Hematopoietic multipotent progenitor cell treated with erythropoietin and hydrocortisone succinate and interleukin-3 and kit ligand, for 17 days (in vitro differentiated cells): ENCODE measurements at regions not wholly inside any gene's neighbourhood (a gene's known extent, or its start where the extent isn't known, plus 50 kb on each side); places are given as distances from the start of the nearest gene placed in this dataset.
"Not testable (repeated sequence)": the region's sequence is repeated elsewhere in the genome, so short reads cannot be mapped to it uniquely, and the experiment has no call there.

Source experiments
- DNase-seq: peaks from one replicate; pipeline ENCODE4 v3.0.0-alpha.2; 2015; ENCODE audit warnings: low spot score

DNA sequence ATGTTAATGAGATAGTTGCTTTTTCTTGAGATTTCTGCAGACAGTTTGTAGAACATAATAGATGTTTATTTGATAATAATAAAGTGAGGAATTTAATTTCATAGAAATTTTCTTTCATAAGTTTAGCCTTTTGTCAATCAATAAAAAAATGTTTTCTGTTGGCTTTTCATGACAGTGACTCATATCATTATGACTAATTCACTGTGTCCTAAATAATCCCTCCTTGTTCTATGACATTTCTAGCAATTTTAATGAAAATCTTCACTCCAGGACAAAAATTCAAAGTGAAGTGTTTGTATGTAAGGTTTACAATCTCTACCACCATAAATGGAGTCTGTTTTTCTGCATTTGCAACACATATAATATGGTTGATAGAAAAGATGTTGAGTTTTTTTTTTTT lies 109.9 kb downstream of the UTRN start:
- no peak for DNase-seq

DNA sequence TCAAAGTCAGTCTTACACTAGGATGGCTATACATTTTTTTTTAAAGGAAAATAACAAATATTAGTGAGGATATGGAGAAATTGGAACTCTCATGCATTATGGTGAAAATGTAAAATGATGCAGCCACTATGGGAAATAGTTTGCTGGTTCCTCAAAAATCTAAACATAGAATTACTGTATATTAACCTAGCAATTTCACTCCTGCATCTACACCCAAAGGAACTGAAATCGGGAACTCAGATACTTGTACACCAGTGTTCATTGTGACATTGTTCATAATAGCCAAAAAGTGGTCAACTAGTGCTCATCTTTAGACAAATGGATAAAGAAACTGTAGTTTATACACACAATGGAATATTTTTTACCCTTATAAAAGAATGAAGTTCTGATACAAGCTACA lies 110.7 kb downstream of the UTRN start:
- DNase-seq = no peak

DNA sequence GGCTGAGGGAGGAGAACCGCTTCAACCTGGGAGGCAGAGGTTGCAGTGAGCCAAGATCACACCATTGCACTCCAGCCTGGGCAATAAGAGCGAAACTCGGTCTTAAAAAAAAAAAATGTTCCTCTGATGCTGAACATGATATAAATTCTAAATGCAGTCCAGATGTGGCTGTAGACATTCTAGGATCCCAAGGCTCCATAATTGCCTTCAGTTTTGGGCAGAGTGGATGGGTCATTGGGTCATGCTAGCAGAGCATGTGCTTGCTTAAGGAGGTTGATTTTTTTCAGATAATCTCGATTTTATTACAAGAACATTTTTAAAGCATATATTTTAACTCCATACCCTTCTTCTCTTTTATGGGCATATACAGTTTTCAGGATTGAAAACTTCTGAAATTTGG lies 112.0 kb downstream of the UTRN start:
- no peak for DNase-seq

DNA sequence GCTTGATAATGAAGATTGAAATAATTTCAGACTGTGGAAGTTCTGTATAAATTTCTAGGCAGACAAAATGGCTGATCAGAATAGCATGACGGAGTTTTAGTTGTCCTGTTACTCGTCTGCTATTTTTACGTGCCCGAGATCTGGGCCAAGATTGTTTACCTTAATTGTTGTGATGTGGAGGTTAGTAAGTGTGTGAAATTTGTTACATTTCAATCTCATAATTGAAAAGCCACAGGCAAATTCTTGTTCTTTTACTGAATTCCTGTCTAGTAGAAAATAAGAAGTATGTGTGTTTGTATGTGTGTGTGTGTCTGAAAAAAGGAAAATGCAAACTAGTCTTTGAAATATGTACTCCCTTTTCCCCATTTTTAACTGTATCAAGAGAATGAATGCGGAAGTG lies 115.2 kb downstream of the UTRN start:
- DNase-seq = no peak

DNA sequence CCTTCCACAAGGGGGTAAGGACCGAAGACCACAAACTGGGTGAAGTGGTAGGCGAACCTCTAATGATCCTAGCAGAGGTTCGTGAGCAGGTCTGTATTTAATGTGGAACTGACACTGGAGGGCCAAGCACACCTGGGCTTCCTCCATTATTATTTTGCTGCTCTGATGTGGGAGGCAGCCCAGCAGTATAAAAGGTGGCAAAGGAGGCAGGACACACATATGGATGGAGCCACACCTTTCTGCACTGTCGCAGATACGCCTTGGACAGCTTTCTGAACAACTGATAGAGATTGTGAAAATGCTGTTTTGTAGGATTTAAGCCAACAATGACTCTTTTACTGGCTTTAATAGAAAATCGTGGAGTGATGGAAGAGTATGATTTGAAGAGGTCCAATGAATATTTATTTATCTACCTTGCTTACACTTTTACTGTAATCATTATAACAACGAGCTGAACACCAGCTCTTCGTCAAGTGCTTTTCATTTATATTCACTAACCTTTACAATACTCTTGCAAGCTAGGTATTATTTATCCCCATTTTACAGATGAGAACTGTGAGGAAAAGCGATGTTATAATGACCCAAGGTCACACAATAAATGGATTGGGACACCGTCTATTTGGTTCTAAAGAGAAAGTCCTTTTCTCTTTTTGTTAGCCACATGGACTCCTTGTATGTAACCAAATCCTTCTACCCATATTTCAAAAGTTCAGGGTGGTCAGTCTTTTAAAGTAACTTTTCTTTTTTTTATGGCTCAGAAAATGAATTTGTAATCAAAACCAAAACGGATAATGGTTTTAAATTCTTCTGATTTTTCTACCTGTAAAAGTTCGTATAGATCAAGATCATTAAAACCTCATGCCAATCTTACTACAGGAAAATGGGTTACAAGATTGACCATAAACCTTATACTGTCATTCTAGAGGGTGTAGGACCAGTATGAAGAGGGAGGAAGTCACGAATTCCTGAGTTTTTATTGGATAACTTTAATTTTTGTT lies 116.9 kb downstream of the UTRN start:
- DNase-seq = no peak

DNA sequence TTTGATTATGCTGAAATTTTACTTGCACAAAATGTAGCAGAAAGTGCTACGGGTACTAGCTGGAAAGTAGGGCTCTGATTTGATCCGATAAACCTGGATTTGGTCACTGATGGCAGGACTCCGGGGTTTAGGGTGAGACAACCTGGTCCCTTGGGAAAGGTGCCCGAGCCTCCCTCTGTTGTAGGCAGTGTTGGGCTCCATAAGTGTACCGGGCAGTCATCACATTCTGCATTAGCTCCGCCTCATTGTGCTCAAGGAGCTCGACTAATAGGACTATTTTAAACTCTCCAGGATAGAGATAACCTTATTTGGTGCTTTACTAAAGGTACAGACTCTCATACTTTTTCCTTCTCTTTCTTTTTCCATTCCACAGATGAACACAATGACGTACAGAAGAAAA lies 117.6 kb downstream of the UTRN start:
- no peak for DNase-seq

DNA sequence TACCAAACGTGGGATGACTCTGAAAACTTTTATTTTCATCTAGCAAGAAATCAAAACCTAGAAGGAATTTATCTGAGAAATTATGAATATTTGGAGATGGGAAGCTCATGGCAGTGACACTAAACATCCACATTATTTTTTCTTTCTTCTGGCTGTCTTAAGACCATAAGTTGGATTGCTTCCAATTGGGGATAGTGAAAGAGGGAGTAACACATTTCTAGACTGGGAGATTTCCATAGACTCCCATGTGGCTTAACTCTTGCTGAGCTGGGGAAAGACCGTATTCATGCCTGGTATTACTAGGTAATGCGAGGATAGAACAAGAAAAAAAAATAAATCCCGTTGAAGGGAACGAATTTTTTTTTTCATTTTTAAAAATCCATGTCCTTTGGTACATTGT lies 120.0 kb downstream of the UTRN start:
- DNase-seq = no peak

DNA sequence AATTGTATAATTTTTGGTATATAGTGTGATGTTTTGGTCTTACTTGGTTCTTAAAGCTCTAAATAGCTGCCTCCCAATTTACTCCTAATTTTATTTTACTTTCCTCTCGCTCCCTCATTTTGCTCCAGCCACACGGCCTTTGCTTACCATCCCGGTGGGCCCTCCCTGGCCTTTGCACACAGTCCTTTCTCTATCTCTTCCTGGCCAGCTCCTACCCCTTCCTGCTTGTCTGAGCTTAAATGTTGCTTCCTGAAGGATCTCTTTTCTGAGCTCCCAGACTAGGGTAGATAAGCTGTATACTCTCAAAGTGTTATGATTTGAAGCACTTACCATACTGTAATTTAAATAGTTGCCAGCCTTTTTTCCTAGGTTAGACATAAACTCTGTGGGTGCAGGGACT lies 121.7 kb downstream of the UTRN start:
- DNase-seq = no peak

DNA sequence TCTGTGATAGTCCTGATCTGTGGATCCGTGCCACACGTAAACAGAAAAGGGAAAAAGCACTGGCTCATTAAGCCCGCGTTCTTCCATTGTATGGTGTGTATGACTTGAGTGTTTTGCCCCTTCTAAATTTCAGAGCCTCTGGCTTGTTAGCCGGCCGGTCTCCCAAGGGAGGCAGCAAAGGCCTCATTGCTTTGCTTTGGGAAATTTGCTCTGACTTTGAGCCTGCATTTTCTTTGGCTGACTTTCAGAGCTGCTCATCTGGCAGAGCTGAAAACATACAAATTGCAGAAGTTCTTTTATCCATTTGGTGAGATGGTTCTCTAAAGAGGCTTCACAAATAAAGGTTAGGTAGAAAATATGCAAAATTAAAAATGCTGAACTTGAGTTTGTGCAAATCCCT lies 123.0 kb downstream of the UTRN start:
- DNase-seq = no peak

DNA sequence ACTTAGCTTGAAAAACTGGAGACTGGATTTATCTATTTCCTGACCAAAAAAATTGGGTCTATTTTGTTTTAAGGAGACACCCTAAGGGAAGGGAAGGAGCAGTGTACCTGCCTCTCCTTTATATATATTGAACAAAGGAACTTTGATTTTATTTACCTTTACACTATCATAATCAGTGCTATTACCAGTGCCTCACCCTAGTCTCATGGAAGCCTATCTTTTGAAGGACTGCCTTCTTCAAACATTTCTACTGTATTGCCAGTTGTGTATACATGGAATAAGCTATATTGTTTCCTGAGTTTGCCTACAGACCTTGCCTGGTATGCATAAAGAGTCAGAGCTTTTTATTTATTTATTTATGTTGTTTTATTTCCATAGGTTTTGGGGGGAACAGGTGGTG lies 124.9 kb downstream of the UTRN start:
- DNase-seq = no peak

DNA sequence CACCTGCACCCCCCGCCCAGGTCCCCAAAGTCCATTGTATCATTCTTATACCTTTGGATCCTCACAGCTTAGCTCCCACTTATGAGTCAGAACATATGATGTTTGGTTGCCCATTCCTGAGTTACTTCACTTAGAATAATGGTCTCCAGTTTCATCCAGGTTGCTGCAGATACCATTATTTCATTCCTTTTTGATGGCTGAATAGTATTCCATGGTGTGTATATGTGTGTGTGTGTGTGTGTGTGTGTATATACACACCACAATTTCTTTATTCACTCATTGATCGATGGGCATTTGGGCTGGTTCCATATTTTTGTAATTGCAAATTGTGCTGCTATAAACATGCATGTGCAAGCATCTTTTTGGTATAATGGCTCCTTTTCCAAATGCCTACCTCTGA lies 125.4 kb downstream of the UTRN start:
- not testable (repeated sequence) for DNase-seq

DNA sequence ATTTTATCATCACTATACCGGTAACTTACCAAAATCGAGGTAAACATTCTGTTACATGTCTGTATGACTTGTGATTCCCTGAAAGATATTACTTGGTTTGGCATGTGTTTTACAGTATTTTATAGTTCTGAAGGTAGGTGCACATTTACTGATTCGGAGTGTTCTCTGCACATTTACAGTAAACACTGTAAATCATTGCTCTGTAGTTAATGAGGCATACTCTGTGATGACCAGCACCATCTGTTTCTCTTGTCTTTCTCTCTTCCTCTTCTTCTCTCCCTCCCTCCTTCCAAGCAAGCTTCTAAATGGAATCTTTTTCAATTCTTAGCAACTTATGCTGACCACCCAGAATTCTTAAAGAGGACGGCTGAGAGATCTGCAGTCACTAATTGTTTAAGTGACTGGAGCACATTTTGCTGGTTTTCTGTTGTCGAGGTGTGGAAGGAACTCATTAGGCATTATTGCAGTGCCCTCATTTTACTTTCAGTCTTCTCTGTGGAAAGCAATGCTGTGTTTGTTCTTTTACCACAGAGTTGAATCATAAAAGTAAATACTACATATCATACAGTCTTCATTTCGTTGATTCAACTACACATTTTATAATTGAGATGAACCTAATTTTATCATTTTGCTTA lies 126.5 kb downstream of the UTRN start:
- no peak for DNase-seq

DNA sequence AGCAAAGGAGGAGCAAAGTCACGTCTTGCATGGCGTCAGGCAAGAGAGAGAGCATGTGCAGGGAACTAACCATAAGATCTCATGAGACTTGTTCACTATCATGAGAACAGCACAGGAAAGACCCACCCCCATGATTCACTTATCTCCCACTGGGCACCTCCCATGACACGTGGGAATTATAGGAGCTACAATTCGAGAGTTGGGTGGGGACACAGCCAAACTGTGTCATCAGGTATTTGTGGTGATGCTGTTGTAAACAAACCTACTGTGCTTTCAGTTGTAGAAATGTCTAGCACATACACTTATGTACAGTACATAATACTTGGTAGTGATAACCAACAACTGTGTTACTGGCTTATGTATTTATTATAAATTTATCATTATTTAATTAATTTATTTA lies 128.3 kb downstream of the UTRN start:
- no peak for DNase-seq

DNA sequence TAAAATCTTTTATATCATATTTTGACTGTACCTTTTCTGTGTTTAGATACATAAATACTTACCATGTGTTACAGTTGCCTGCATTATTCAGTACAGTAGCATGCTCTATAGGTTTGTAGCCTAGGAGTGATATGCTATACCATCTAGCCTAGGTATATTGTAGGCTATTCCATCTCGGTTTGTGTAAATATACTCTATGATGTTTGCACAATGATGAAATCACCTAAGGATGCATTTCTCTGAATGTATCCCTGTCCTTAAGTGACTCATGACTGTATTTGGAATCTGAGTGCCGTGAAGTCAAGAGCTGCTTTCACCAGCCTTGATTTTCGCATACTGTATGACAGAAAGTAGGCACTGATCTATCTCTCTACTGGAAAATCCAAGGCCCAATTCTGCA lies 129.9 kb downstream of the UTRN start:
- DNase-seq = no peak

DNA sequence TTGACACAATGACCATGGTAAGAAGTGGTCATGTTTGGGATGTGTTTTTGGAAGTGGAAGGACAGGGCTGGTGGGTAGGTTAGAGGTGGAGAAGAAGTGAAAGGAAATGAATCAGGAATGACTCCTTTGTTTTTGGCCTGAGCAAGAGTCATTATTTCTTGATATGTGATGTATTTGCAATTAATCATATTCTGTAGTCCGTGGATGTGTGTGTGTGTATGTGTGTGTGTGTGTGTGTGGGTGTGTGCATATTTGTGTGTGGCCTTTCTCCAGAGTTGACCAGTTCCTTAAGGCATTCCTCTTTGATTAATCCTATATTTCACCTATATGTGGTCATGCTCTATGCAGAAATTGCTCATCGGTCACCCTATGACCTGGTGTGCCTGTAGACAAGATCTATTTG lies 130.7 kb downstream of the UTRN start:
- no peak for DNase-seq

DNA sequence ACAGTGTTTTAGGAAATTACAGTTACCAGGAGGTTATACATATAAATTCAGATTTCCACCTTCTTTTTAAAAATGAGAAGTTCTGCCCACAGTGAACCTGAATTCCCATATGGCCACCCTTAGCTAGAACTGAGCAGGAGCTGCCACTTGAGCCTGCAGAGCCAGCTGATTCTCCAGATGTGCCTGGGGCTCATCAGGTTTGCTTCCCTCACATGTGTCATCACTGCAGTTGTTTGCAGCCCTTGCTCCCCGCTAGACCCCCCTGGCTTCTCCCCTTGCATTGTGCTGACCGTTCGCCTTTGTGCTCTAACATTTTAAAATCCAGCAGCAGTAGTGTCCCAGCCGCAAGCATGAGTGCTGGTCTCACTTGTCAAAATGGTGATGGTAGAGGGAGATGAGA lies 131.1 kb downstream of the UTRN start:
- no peak for DNase-seq

DNA sequence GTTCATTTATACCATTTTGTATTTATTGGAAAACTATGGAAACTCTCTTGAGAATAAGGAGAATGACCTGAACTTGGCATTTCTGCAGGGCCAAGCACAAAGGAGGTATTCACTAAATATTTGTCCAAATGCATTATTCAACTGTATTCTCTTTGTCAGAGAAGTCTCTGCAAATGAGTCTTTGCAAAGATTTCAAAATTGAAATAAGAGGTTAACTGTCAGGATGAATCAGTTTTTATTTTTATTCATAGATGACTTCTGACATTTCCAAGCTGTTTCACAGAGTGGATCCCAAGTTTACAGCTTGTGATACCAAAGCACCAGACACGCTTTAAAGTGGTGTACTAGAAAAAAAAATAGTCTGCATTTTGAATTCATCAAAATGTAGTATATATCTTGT lies 131.6 kb downstream of the UTRN start:
- DNase-seq = no peak

DNA sequence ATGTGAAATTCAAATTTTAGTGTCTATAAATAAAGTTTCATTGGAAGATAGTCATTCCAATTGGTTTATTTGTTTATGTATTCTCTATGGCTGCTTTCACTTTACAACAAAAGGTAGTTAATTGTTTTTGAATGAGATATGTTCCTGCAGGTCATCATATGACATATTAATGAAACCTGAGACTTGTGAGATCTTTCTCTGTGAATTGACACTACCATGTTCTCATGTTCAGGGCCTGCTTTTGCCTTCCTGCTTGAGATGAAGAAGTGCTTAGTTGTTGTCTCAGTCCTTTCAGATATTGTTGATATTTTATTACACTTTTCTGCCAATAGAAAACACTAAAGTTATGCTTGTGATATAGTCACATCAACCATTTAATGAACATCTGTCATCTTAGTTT lies 132.5 kb downstream of the UTRN start:
- no peak for DNase-seq

DNA sequence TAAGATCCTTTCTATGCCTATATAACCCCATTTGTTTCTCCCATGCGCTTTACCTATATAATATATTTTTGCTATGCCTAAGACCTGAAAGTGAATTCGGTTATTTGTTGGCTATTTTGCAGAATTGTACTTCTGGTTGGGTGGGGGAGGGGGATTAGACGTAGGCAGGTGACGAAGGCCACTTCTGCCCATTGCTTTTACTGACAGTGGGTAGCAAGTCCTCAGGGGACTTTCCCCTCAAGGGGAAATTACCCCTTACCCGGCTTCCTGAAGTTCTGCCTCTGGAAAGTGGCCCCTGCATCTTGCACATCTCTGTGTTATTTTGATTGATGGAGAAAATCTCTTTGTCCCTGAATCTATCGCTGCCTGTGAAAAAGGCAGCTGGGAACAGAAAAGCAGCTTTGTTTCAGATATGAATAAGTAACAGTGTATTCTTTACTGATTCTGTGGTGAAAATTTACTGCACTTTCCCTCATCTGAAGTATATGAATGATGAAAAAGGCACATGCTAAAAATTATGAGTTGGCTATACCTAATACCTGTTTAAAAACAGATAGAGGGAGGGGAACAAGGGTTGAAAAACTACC lies 133.9 kb downstream of the UTRN start:
- no peak for DNase-seq

DNA sequence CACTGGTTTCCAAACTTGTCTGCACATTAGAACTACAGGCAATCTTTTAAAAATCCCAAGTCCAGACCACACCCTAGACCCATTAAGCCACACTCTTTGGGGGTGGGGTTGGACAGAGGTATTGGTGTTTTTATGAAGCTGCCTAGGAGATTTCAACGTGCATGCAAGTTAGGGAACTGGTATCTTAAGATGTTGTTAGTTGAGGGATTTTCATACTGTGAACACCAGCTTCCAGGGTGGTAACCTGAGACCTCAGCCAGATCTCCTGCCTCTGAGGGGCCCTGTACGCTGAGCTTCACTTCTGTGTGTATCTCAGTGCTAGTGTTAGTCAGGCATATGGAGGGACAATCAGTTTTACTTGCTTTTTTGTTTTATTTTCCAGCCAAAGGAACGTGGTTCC lies 138.0 kb downstream of the UTRN start:
- DNase-seq = no peak

DNA sequence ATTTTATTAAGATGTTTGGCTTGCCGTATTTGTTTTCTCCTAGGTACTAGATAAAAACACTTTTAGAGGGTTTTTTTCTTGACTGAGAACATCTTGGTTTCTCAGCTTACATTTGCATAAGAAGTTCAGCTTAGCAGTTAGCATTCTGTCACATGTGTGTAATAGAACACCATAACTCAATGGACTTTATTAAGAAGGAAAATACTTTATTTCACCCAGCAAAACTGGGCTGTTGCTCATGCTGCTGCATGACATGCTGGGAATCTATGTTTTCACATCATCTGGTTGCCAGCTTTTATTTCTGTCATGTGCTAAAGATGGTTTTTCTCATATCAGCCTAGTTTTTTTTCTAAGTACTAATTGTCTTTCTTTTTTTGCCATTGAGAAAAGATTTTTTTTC lies 144.6 kb downstream of the UTRN start:
- no peak for DNase-seq

DNA sequence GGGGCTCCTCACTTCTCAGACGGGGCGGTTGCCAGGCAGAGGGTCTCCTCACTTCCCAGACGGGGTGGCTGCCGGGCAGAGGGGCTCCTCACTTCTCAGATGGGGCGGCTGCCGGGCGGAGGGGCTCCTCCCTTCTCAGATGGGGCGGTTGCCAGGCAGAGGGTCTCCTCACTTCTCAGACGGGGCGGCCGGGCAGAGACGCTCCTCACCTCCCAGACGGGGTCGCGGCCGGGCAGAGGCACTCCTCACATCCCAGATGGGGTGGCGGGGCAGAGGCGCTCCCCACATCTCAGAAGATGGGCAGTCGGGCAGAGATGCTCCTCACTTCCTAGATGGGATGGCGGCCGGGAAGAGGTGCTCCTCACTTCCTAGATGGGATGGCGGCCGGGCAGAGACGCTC lies 148.3 kb downstream of the UTRN start:
- DNase-seq = not testable (repeated sequence)

DNA sequence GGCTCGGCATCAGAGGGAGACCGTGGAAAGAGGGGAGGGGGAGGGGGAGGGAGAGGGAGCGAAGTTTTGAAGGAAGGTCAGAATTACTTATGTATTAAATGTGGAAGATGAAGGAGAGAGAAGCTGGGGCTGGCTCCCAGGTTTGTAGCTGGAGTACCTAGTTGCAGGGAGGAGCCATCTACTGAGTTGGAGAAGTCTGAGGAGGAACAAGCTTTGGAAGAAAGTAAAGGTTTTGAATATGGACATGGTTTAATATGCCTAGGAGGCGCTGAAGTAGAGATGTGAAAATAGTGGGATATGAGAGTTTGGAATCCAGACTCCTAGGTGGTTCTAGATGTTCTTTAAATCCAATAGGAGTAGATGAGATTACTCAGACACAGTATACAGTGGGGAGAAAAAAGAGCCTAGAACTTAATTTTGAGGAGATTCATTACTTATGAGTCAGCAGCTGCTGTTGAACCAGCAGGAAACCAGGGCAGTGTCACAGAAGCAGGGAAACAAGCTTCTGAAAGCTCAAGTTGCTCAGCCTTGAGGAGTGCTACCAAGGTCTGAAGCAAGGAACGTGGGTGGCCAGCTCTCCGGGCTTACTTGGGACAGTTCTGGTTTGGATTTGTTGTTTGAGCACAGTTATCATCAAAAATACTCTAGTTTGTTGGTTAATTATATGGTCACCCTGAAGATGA lies 149.3 kb downstream of the UTRN start:
- DNase-seq = no peak
